Left lung (tissue), 4 donors: ENCODE measurements at regions not wholly inside any gene's neighbourhood (a gene's known extent, or its start where the extent isn't known, plus 50 kb on each side); places are given as distances from the start of the nearest gene placed in this dataset.

Experiments
- ATAC-seq: fragments of 200-7000 bp; cut with Tn5 transposase; one replicate; pipeline ENCODE4 v1.9.1; 2020; ENCODE audit warnings: moderate library complexity
- DNase-seq, 4 donors: peaks; one replicate each; pipeline ENCODE4 v3.0.0-alpha.2; 2013 to 2020
- H3K27ac ChIP-seq, 2 donors: fragments of 200-600 bp; sonication (generic) in 1 of 2; one replicate each; pipeline versions ENCODE4 v1.5.0 to v1.8.0; 2020 to 2021
- H3K27me3 ChIP-seq, 2 donors: fragments of 200-600 bp; sonication (generic) in 1 of 2; one replicate each; pipeline versions ENCODE4 v1.5.0 to v1.8.0; 2020 to 2021
- H3K36me3 ChIP-seq, 2 donors: fragments of 200-600 bp; sonication (generic) in 1 of 2; one replicate each; pipeline versions ENCODE4 v1.5.0 to v1.8.0; 2020 to 2021
- H3K4me1 ChIP-seq, 2 donors: fragments of 200-600 bp; one replicate each; pipeline ENCODE4 v1.8.0; 2021
- H3K4me3 ChIP-seq, 2 donors: fragments of 200-600 bp; sonication (generic) in 1 of 2; one replicate each; pipeline versions ENCODE4 v1.5.0 to v1.8.0; 2020 to 2021; ENCODE audit warnings: mild to moderate bottlenecking in 1 of 2
- H3K9me3 ChIP-seq, 2 donors: fragments of 200-600 bp; sonication (generic) in 1 of 2; one replicate each; pipeline versions ENCODE4 v1.5.0 to v1.8.0; 2020 to 2021
- CTCF ChIP-seq, 2 donors: fragments of 200-600 bp; sonication (generic) in 1 of 2; IDR thresholded peaks; one replicate each; pipeline versions ENCODE4 v1.5.0 to v1.8.0; 2021; ENCODE audit warnings: antibody characterized with exemption in 2 of 2
- intact Hi-C, 2 donors: fragments of 100-400 bp; cut with DNase I; formaldehyde crosslinking; loops; one replicate each; pipeline versions ENCODE4 v1.11.2 to v1.14.2; 2022
- donor health status: DM: no; HTN: yes; CAD: no.
- donor health status: DM: no; HTN: no; CAD: no.

- DNase-seq (no peak), ATAC-seq (no peak)
- no peaks in the 10 kb centered on the region for H3K9me3 ChIP-seq
- H3K27ac ChIP-seq = no peak overlapping the region
- no peaks in the 10 kb centered on the region for H3K27me3 ChIP-seq
- no peak for TF ChIP-seq CTCF (IDR thresholded peaks at IDR 0.05)
- peaks cover 0 to 20% of the 10 kb centered on the region in 2 donors for H3K4me1 ChIP-seq
- no peak overlapping the region for H3K4me3 ChIP-seq
- intact Hi-C loops = no loop called here
- H3K36me3 ChIP-seq = no peaks in the 10 kb centered on the region
These were observed 548.5 kb upstream of the ID2 start for GRCh38 chr2:8133363-8133762.

DNA sequence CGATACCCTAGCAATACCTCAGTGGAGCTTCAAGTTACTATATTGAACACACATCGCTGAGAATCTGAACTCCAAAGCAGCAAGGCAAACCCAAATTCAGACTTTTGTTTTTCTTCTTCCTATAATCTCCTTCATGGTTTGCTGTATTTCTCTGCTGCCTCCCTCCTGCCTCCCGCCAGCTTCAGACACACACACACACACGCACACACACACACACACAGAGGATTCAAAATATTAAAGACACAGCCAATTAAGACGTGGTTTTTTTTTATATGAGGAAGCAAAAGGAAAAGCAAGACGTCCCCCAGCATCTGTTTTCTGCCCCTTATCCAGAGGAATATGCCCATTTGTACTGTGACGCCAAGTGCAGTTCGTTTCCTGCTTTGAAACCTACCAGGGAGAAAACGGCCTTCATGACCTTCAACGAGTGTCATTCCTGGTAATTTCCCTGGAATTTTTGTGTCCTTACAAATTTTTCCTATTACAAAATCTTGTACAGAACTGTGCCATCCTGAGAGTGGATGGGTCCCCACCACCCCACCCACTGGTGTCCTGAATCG, 547.9 kb upstream of the ID2 start:
- no peak for TF ChIP-seq CTCF (IDR thresholded peaks at IDR 0.05)
- no peak for DNase-seq
- intact Hi-C loops = no loop called here
- Histone ChIP-seq H3K36me3 (no peaks in the 10 kb centered on the region), H3K4me3 (no peak overlapping the region), H3K9me3 (no peaks in the 10 kb centered on the region), H3K4me1 (peaks cover 0 to 20% of the 10 kb centered on the region in 2 donors), H3K27ac (no peak overlapping the region), H3K27me3 (no peaks in the 10 kb centered on the region)
- ATAC-seq = no peak

- Histone ChIP-seq H3K27me3 (no peaks in the 10 kb centered on the region), H3K36me3 (no peaks in the 10 kb centered on the region), H3K27ac (no peak overlapping the region), H3K4me1 (peaks cover 0 to 24% of the 10 kb centered on the region in 2 donors), H3K9me3 (no peaks in the 10 kb centered on the region), H3K4me3 (no peak overlapping the region)
- ATAC-seq (no peak), DNase-seq (no peak)
- no peak for TF ChIP-seq CTCF (IDR thresholded peaks at IDR 0.05)
- intact Hi-C loops = no loop called here
These were observed 547.4 kb upstream of the ID2 start for GRCh38 chr2:8134473-8134932.

- H3K4me1 ChIP-seq = peaks cover 0 to 30% of the 10 kb centered on the region in 2 donors
- no peak overlapping the region for H3K27ac ChIP-seq
- H3K36me3 ChIP-seq = no peaks in the 10 kb centered on the region
- intact Hi-C loops = no loop called here
- DNase-seq (no peak), ATAC-seq (peak; percentile 49)
- no peaks in the 10 kb centered on the region for H3K27me3 ChIP-seq
- TF ChIP-seq CTCF (IDR thresholded peaks at IDR 0.05) = no peak
- no peak overlapping the region for H3K4me3 ChIP-seq
- H3K9me3 ChIP-seq = no peaks in the 10 kb centered on the region
These were observed 546.7 kb upstream of the ID2 start for GRCh38 chr2:8134985-8135682.

DNA sequence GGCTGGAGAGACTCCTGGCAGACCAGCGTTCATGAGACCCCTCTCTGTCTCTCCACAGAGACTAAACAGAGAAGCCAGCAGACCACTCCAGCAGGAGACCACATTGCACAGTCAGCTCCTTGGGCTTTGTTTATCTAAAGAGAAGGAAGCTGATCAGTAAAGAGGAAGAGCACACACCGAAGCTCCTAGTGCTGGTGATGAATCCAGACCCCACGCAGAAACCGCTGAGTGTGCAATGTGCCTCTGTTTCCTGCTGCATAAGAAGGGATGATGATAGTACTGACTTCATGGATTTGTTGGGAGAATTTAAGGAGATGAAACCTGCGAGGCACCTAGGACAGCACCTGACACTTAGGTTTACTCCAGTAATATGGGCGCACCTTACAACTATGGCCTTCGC, 544.1 kb upstream of the ID2 start:
- no peak for ATAC-seq
- intact Hi-C loops = no loop called here
- Histone ChIP-seq H3K27ac (no peak overlapping the region), H3K27me3 (no peaks in the 10 kb centered on the region), H3K4me3 (no peak overlapping the region), H3K9me3 (no peaks in the 10 kb centered on the region), H3K36me3 (no peaks in the 10 kb centered on the region), H3K4me1 (peaks cover 0 to 30% of the 10 kb centered on the region in 2 donors)
- DNase-seq = no peak
- TF ChIP-seq CTCF (IDR thresholded peaks at IDR 0.05) = no peak
